ENCODE measurements at regions not wholly inside any gene's neighbourhood (a gene's known extent, or its start where the extent isn't known, plus 50 kb on each side); places are given as distances from the start of the nearest gene placed in this dataset.

GRCh38 chr7:85602196-85602595 lies 415.3 kb upstream of the SEMA3D start:
- TF ChIP-seq POLR2A (IDR thresholded peaks at IDR 0.05; ENCODE audit: extremely low read depth, insufficient read length), result no peak
- no peak for TF ChIP-seq CTCF (IDR thresholded peaks at IDR 0.05; ENCODE audit: low read depth, low read length)
- no peak for TF ChIP-seq MYC (IDR thresholded peaks at IDR 0.05; ENCODE audit: low read depth, low read length)
- no peak for TF ChIP-seq MAX (IDR thresholded peaks at IDR 0.05; ENCODE audit: low read depth, low read length)

All from NB4 (cell line).